Uterus (tissue), 3 donors: ENCODE measurements at regions not wholly inside any gene's neighbourhood (a gene's known extent, or its start where the extent isn't known, plus 50 kb on each side); places are given as distances from the start of the nearest gene placed in this dataset.

Experiments
- DNase-seq, 2 donors: peaks; one replicate each; pipeline ENCODE4 v3.0.0-alpha.2; 2019 to 2020
- H3K27ac ChIP-seq, 2 donors: fragments of 200-600 bp; sonication (generic); 1 replicate in 1 of 2; 2 replicates in 1 of 2; pipeline ENCODE4 v1.5.1; 2016 to 2018
- H3K27me3 ChIP-seq, 2 donors: fragments of 200-600 bp; sonication (generic); one replicate each; pipeline ENCODE4 v1.5.1; 2018 to 2019; ENCODE audit warnings: control low read depth in 1 of 2
- H3K36me3 ChIP-seq, 2 donors: fragments of 200-600 bp; sonication (generic); one replicate each; pipeline ENCODE4 v1.5.1; 2019; ENCODE audit warnings: control low read depth in 1 of 2
- H3K4me1 ChIP-seq, 2 donors: fragments of 200-600 bp; sonication (generic); one replicate each; pipeline ENCODE4 v1.5.1; 2018 to 2019; ENCODE audit warnings: control low read depth in 1 of 2
- H3K4me3 ChIP-seq, 2 donors: fragments of 200-600 bp; sonication (generic); 1 replicate in 1 of 2; 2 replicates in 1 of 2; pipeline ENCODE4 v1.5.1; 2018 to 2019; ENCODE audit warnings: mild to moderate bottlenecking in 1 of 2
- H3K9me3 ChIP-seq, 2 donors: fragments of 200-600 bp; sonication (generic); one replicate each; pipeline ENCODE4 v1.5.1; 2019; ENCODE audit warnings: control low read depth in 1 of 2
- POLR2A ChIP-seq, 2 donors: fragments of 450-650 bp; IDR thresholded peaks; one replicate each; pipeline ENCODE4 v1.6.1; 2016; ENCODE audit warnings: antibody characterized with exemption in 2 of 2, mild to moderate bottlenecking in 1 of 2, moderate library complexity in 1 of 2
- intact Hi-C: fragments of 100-400 bp; cut with DNase I; formaldehyde crosslinking; loops from one replicate; pipeline ENCODE4 v1.15.1; 2023; ENCODE audit warnings: low total_unique reads
- TF ChIP-seq, protein P1 (sequence below), 4 experiments: fragments of 200-600 bp in 2 of 4; fragments of 450-650 bp in 2 of 4; sonication (generic) in 2 of 4; IDR thresholded peaks; one replicate each; pipeline ENCODE4 v1.5.1; 2016 to 2019; ENCODE audit warnings: antibody characterized with exemption in 4 of 4, mild to moderate bottlenecking in 2 of 4, moderate library complexity in 1 of 4
- donor health status: DM: yes; HTN: yes; CAD: no.

DNA sequence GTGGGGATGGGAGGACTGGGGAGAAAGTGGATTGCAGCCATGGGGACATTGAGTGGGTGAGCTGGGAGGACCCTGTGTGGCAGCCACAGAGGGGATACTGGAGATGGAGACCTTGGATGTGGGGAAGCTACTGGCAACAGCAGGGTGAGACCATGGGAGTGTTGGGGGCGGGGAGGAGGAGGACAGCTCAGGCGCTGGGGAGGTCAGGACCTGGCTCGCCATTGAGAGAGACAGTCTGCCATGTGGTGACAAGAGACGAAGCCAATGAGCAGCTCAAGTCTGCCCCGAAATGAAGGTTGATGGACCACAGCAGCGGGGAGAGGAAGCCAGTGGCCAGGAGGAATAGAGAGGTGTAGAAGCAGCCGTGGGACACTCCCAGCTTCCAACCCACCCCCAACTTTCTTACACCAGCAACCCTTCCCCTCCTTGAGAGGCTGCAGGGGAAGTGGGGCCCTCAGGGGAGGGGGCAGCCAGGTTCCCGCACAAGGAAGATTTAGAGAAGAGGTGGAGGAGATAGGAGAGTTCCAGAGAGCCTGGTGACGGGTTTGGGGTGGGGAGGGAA, 118.1 kb downstream of the ASB7 start:
- no peak for DNase-seq
- peak overlapping the region; percentile 93 to 96 for H3K27ac ChIP-seq
- intact Hi-C loops: no loop called here
- no peak for TF ChIP-seq POLR2A (IDR thresholded peaks at IDR 0.05)
- TF ChIP-seq, protein P1, sequence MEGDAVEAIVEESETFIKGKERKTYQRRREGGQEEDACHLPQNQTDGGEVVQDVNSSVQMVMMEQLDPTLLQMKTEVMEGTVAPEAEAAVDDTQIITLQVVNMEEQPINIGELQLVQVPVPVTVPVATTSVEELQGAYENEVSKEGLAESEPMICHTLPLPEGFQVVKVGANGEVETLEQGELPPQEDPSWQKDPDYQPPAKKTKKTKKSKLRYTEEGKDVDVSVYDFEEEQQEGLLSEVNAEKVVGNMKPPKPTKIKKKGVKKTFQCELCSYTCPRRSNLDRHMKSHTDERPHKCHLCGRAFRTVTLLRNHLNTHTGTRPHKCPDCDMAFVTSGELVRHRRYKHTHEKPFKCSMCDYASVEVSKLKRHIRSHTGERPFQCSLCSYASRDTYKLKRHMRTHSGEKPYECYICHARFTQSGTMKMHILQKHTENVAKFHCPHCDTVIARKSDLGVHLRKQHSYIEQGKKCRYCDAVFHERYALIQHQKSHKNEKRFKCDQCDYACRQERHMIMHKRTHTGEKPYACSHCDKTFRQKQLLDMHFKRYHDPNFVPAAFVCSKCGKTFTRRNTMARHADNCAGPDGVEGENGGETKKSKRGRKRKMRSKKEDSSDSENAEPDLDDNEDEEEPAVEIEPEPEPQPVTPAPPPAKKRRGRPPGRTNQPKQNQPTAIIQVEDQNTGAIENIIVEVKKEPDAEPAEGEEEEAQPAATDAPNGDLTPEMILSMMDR (IDR thresholded peaks at IDR 0.05): no peak
- H3K27me3 ChIP-seq: no peaks in the 10 kb centered on the region
- peaks cover 0 to 10% of the 10 kb centered on the region in 2 donors for H3K4me1 ChIP-seq
- no peak overlapping the region for H3K4me3 ChIP-seq
- no peaks in the 10 kb centered on the region for H3K36me3 ChIP-seq
- H3K9me3 ChIP-seq: no peaks in the 10 kb centered on the region

DNA sequence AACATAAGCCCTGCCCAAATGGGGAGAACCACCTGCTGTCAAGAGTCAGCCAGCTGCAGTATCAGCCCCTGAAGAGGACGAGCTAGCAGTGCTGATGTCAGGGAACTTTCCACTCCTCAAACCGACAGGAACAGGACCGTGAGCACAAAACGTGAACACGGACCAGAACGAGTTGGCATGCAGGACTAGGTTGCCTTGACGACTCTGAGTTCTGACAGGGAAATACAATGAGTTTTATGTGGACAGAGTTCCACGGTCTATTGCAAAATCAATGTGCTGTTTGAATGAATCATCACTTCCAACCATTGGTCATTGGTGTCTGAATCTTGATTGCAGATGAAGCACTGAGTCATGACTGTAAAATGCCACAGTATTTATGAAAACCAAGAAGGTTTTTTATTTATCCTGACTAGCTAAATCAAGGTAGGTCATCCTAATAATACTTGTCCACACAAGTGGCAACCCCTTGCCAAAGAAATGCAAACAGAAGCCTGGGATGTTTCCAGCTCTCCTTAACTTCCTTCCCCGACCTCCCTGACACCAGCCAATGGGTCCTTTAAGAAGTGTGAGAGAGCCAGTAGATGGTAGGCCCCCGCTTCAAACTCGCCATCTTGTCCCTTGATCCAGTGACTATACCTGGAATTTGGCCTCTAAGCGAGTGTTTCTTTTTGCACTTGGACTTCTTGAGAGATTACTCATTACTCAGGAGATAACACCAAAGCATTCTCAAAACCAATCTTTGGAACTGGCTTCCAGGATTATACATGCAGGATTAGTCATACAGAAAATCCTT, 119.6 kb downstream of the ASB7 start:
- Histone ChIP-seq H3K27ac (peak overlapping the region; percentile 93 to 96), H3K4me3 (no peak overlapping the region), H3K4me1 (peaks cover 0 to 13% of the 10 kb centered on the region in 2 donors), H3K9me3 (no peaks in the 10 kb centered on the region), H3K36me3 (no peaks in the 10 kb centered on the region), H3K27me3 (no peaks in the 10 kb centered on the region)
- intact Hi-C loops: no loop called here
- TF ChIP-seq POLR2A (IDR thresholded peaks at IDR 0.05): no peak
- TF ChIP-seq, protein P1 (IDR thresholded peaks at IDR 0.05): no peak
- peak; percentile 90 to 95 for DNase-seq

DNA sequence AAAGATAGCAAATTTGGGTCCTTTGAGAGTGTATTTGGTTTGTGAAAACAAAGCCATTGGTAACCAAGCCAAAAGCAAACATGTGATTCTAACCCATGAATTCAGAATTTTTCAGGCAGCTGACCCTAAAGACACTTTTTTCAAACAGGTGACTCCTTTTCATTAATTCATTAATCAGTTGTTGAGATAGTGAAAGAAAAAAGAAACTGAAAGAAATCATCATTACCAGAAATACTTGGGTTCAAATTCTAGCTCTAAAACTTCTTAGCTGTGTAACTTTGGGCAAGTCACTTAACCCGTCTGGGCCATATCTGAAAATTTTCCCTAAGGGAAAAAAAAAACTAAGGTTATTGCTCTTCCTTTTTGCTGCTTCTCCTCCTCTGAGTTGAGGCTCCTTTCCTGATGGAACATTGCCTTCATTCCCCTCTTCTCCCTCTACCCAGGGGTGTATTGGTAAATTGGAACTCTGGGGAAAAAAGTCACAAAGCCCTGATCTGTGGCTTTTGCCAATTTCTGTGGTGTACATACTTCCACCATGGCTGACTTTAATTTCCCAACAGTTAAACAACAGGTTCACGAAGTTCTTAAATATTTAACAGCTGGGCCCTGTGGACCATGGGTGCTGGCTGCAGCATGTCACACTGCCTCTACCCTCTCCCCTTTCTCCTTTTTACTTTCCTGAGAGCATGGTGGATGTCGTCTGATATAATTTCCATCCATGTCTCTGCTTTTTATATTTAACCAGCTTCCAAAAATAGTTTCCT, 120.3 kb downstream of the ASB7 start:
- no peak for DNase-seq
- H3K27ac ChIP-seq: peak overlapping the region; percentile 89 to 93
- no peaks in the 10 kb centered on the region for H3K36me3 ChIP-seq
- no peak overlapping the region for H3K4me3 ChIP-seq
- H3K27me3 ChIP-seq: no peaks in the 10 kb centered on the region
- TF ChIP-seq, protein P1 (IDR thresholded peaks at IDR 0.05): no peak
- TF ChIP-seq POLR2A (IDR thresholded peaks at IDR 0.05): no peak
- intact Hi-C loops: no loop called here
- H3K9me3 ChIP-seq: no peaks in the 10 kb centered on the region
- H3K4me1 ChIP-seq: peaks cover 0 to 13% of the 10 kb centered on the region in 2 donors

DNA sequence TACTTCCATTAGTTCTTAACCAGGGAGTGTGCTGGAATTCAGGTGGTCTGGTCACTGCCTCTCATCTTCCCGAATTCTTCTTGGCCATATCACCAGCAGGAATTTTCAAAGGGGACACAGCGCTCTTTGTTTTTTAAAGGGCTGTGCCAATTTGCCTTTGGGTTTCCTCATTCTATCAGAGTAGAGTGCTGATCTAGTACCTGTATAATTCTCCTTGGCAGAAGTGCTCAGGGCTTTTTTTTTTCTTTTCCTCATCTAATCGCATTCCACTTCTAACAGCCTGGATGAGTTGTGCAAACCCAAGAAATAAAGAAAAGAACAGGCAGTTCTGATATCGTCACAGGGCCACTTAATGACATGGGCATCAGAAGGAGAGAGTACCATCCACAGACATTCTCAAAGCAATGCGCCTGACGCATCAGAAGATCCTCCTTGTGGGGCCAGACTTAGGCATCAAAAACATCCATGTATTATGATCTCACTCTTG, 121.0 kb downstream of the ASB7 start:
- TF ChIP-seq, protein P1 (IDR thresholded peaks at IDR 0.05): no peak
- TF ChIP-seq POLR2A (IDR thresholded peaks at IDR 0.05): no peak
- no peaks in the 10 kb centered on the region for H3K36me3 ChIP-seq
- no peak overlapping the region for H3K4me3 ChIP-seq
- H3K9me3 ChIP-seq: no peaks in the 10 kb centered on the region
- no peaks in the 10 kb centered on the region for H3K27me3 ChIP-seq
- peaks cover 0 to 13% of the 10 kb centered on the region in 2 donors for H3K4me1 ChIP-seq
- DNase-seq: no peak
- intact Hi-C loops: no loop called here
- peak overlapping the region; percentile 89 to 93 for H3K27ac ChIP-seq
